Left ventricle myocardium superior (tissue), 1 donor: ENCODE measurements at regions not wholly inside any gene's neighbourhood (a gene's known extent, or its start where the extent isn't known, plus 50 kb on each side); places are given as distances from the start of the nearest gene placed in this dataset.
A peak's percentile ranks its signal among the peaks of the same experiment; 100 is the strongest.
"Not testable (repeated sequence)": the region's sequence is repeated elsewhere in the genome, so short reads cannot be mapped to it uniquely, and the experiment has no call there.

Source experiments
- ATAC-seq: fragments of 200-7000 bp; cut with Tn5 transposase; one replicate; pipeline ENCODE4 v1.9.1; 2020; ENCODE audit warnings: mild to moderate bottlenecking, moderate library complexity
- DNase-seq: peaks from one replicate; pipeline ENCODE4 v3.0.0-alpha.2; 2020
- intact Hi-C: fragments of 100-400 bp; cut with micrococcal nuclease; formaldehyde crosslinking; loops from one replicate; pipeline ENCODE4 v1.11.0; 2022
- donor health status: DM: no; HTN: yes; CAD: no; lungs with severe emphysema.

- ATAC-seq, intact Hi-C loops, DNase-seq: not testable (repeated sequence)
These were observed 60.5 kb downstream of the GOLGA6L22 start for GRCh38 chr15:22519213-22519612.

DNA sequence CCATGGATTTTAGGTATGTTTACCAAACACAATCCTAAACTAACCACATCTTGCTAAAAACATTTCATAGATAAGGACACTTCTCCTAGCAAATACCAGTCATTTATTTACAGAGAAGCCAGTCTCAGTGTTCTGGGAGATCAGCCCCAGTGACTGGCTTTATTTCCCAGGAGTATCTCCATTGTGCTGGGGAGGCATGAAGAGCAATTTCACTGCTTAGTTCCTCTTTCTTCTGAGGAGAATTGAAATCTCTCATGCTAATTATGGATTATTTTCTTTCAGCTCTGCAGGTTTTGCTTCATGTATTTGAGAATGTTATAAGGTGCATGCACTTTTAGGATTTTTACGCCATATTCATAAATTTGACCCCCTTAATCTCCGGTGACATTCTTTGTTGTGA, 67.8 kb downstream of the GOLGA6L22 start:
- intact Hi-C loops, ATAC-seq: not testable (repeated sequence)

DNA sequence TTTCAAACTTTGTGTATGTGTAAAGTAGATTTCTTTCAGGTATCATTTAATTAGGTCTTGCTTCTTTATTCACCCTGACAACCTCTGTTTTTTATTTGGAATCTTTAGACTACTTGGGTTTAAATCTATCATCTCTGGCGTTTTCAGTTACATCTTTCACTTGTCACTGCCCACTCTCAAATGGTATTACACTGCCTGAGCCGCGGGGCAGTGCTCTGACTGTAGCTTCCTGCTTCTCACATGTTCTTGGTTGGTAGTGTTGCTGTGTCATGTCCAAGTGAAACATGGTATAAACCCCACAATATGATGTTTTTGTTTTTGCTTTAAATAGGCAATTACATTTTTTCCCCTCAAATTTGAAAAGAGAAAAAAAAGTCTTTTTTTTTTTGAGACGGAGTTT, 68.3 kb downstream of the GOLGA6L22 start:
- DNase-seq, intact Hi-C loops, ATAC-seq: not testable (repeated sequence)

More for the DNA sequence above, 67.8 kb downstream of the GOLGA6L22 start:
- DNase-seq = not testable (repeated sequence)

- ATAC-seq = peak; percentile 30
- DNase-seq, intact Hi-C loops: not testable (repeated sequence)
These were observed 70.5 kb downstream of the GOLGA6L22 start for GRCh38 chr15:22529200-22529599.

GRCh38 chr15:22559701-22560100, 101.0 kb downstream of the GOLGA6L22 start:
- DNase-seq = peak; percentile 7
- intact Hi-C loops, ATAC-seq: not testable (repeated sequence)

GRCh38 chr15:22561716-22562115, 103.0 kb downstream of the GOLGA6L22 start:
- ATAC-seq, DNase-seq, intact Hi-C loops: not testable (repeated sequence)

DNA sequence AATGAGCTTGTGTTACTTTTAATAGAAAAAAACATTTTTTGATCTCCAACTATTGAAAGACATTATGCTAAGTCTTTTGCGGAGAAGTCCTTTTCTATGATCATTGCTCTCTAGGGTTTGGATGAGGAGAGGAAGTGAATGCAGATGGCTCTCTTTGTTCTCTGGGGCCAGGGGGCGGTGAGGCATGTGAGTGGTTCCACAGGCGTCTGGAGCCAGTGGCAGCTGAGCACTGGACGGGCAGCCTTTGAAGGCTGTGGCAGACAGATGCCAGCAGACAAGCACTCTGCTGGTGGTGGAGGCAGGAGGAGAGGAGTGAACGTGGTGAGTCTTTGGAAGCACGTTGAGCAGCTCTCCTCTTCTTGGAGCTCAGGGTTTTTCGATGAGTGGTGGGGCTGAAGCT, 107.8 kb downstream of the GOLGA6L22 start:
- DNase-seq, ATAC-seq, intact Hi-C loops: not testable (repeated sequence)

GRCh38 chr15:22569486-22569885, 110.8 kb downstream of the GOLGA6L22 start:
- ATAC-seq = peak; percentile 52
- intact Hi-C loops, DNase-seq: not testable (repeated sequence)

DNA sequence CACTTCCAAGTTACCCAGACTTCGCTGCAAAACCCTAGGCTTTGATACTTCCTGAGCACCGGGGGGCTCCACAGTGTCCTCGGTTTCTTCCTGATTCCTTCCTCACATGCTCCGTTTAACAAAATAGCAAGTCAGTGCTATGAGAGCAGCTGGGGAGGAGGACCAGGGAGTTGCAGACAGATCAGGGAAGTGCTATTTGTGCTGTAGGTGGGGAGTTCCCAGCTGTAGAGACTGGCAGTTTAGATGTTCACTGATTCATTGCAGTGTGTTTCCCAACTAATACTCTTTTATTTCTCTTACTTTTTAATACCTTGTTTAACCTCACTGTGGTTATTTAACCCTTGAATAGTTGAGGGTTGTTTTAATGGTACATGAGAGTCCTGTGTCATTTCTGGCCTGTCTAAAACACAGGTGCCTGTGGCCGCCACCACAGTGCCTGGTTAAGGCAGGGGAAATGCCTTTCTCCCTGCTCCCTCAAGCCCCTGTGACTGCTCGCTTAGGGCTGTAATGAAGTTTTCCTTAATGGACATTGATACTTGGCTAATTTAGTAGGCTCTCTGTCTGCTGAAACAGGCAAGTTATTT, 113.5 kb downstream of the GOLGA6L22 start:
- DNase-seq, ATAC-seq, intact Hi-C loops: not testable (repeated sequence)

DNA sequence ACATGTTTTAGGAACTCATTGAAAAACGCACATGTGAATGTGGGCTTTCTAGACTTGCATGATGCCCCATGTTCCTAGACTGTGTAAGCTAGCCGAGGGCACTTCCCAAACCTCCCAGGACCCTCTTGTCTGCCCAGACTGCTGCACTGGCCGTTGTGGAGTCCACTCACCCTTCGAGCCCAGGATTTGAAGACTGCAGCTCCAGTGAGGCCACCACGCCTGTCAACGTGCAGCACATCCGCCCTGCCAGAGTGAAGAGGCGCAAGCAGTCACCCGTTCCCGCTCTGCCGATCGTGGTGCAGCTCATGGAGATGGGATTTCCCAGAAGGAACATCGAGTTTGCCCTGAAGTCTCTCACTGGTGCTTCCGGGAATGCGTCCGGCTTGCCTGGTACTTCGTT, 114.1 kb downstream of the GOLGA6L22 start:
- ATAC-seq, intact Hi-C loops: not testable (repeated sequence)
- DNase-seq = peak; percentile 17

DNA sequence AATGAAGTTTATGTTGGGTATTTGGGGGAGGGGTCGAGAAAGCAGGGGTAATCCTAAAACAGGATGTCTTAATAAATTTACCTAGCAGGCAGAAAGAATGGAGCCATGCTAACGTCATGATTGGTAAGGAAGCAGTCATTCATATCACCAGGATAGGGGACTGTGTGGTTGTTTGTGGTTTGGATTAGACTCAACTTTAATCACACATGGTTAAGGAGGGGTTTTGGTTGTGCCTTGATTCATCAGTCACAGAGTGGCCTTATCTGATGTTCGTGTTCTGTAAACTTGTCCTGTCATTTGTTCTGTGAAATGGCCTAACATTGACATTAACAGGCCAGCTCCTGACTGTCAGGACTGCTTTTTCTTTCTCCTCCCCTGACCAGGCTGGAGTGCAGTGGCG, 119.1 kb downstream of the GOLGA6L22 start:
- DNase-seq, ATAC-seq, intact Hi-C loops: not testable (repeated sequence)

DNA sequence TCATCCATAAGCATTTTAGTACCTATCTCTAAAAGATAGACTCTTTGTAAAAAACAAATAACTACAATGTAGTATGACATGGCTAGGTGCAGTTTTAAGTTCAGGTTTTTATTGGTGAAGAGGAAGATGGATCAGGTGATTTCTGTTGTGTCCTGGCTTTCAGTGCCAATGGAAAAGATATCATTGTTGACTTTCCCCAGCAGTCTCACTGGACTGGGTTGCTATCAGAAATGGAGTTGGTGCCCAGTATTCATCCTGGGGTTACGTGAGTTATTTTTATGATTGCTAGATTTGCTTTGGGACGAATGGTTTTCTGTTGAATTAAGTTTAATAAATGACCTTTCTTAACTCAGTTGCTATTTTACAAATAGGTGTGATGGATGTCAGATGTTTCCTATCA, 120.5 kb downstream of the GOLGA6L22 start:
- DNase-seq, ATAC-seq, intact Hi-C loops: not testable (repeated sequence)

DNA sequence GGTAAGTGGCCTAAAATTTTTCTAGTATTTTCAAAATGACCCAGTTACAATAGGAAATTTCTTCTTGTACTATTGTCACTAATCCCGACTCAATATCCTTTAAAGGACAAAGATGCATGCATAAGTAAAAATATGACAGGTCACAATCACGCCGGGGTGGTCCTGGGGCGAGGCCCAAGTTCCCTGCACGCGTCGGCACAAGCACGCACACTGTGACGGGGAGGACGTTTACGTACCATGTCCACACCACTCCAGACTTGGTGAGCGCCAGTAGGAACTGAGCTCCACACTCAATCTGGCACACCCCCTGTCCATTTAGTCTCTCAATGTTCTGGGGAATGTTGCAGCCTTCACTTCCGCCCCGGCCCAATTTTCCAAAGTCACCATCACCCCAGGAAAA, 128.7 kb downstream of the GOLGA6L22 start:
- ATAC-seq, intact Hi-C loops, DNase-seq: not testable (repeated sequence)

DNA sequence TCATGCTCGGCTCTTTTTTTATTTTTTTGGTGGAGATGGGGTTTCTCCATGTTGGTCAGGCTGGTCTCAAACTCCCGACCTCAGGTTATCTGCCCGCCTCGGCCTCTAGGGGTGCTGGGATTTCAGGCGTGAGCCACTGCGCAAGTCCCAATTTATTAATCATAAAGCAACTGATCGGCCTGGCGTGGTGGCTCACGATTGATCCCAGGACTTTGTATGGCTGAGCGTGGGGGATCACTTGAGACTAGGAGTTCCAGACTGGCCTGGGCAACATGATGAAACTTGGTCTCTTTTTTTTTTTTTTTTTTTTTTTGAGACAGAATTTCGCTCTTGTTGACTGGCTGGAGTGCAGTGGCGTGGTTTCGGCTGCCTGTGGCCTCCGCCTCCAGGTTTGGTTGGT, 139.8 kb downstream of the GOLGA6L22 start:
- intact Hi-C loops, DNase-seq, ATAC-seq: not testable (repeated sequence)

GRCh38 chr15:22599526-22600320, 141.0 kb downstream of the GOLGA6L22 start:
- ATAC-seq, intact Hi-C loops, DNase-seq: not testable (repeated sequence)

GRCh38 chr15:22616976-22617375, 158.3 kb downstream of the GOLGA6L22 start:
- intact Hi-C loops, ATAC-seq, DNase-seq: not testable (repeated sequence)

GRCh38 chr15:22631789-22632188, 154.7 kb upstream of the NIPA1 start:
- intact Hi-C loops, ATAC-seq: not testable (repeated sequence)

GRCh38 chr15:22639983-22640382, 146.5 kb upstream of the NIPA1 start:
- DNase-seq, ATAC-seq, intact Hi-C loops: not testable (repeated sequence)

More at GRCh38 chr15:22631789-22632188, 154.7 kb upstream of the NIPA1 start:
- not testable (repeated sequence) for DNase-seq

DNA sequence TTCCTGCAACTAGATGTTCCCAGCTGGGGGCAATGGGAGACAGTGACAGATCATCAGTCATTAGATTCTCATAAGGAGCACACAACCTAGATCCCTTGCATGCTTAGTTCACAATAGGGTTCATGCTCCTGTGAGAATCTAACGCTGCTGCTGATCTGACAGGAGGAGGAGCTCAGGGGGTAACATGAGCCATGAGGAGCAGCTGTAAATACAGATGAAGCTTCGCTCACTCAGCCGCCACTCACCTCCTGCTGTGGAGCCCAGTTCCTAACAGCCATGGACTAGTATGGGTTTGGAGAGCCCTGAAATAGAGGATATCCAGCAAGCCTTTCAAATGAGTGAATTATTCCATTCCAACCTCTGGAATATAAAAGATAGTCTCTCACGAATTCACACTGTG, 137.0 kb upstream of the NIPA1 start:
- ATAC-seq, intact Hi-C loops, DNase-seq: not testable (repeated sequence)

DNA sequence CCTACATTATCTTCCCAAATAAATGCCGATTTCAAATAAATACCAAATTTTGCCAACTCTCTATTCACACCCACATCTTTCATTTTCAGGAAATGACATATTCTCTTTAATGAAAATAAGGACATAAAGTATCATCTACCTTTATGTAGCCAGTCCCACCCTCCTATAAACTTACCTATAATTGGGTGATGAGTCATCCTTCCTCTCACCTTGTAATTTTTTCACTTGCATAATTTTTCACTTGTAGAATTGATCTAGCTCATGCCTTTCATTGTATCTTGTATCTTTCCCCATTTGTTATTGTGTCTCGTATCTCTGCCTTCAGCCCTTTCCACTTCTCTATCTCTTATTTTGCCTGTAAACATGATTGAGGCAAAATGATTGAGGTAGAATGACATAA, 135.3 kb upstream of the NIPA1 start:
- ATAC-seq, DNase-seq, intact Hi-C loops: not testable (repeated sequence)
